Activated CD4-positive, alpha-beta memory T cell treated with anti-CD3 and anti-CD28 coated beads for 36 hours (primary cell): ENCODE measurements at regions not wholly inside any gene's neighbourhood (a gene's known extent, or its start where the extent isn't known, plus 50 kb on each side); places are given as distances from the start of the nearest gene placed in this dataset.

Experiments
- CTCF ChIA-PET: fragments of 350-600 bp; sonication (Branson Sonifier 250); formaldehyde crosslinking; loops from one replicate; lab custom pipeline; 2021; ENCODE audit warnings: antibody characterized with exemption, inconsistent platforms; lab: Charles Lee
- POLR2A ChIA-PET: fragments of 350-600 bp; sonication (Branson Sonifier 250); formaldehyde crosslinking; loops from one replicate; lab custom pipeline; 2021; ENCODE audit warnings: antibody characterized with exemption; lab: Charles Lee
- DNase-seq: peaks from one replicate; pipeline ENCODE4 v3.0.0-alpha.2; 2020
- H3K27ac Mint-ChIP-seq: one replicate; pipeline ENCODE4 v1.8.0; 2021; ENCODE audit warnings: mixed read lengths
- H3K27me3 Mint-ChIP-seq: one replicate; pipeline ENCODE4 v1.8.0; 2021; ENCODE audit warnings: mixed read lengths
- H3K36me3 Mint-ChIP-seq: one replicate; pipeline ENCODE4 v1.8.0; 2021; ENCODE audit warnings: mixed read lengths
- H3K4me1 Mint-ChIP-seq: one replicate; pipeline ENCODE4 v1.8.0; 2021; ENCODE audit warnings: low read depth, mixed read lengths
- H3K4me3 Mint-ChIP-seq: one replicate; pipeline ENCODE4 v1.8.0; 2021; ENCODE audit warnings: mild to moderate bottlenecking, mixed read lengths
- H3K9me3 Mint-ChIP-seq: one replicate; pipeline ENCODE4 v1.8.0; 2021; ENCODE audit warnings: mixed read lengths
- intact Hi-C: fragments of 100-400 bp; cut with micrococcal nuclease; formaldehyde crosslinking; loops from one replicate; pipeline ENCODE4 v1.15.1; 2023

DNA sequence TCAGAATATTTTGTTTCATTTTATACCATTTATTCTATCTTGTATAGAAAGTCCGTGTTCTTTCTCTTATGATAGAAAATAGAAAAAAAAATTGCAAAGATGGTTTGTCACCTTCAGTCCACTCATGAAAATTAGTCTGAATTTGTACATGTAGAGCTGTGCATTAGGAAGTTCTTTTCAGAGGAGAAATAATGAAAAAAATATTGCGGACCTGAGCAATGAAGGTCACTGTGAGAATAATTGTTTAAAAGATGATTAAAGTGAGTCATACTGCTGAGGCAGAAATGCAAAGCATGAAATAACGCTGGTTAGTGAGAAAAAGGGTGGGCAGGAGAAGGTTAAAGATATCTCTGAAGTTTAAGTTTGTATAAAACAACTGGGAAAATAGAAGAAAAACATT, 431.1 kb downstream of the TMX3 start:
- POLR2A ChIA-PET: no interaction called here
- no peaks in the 10 kb centered on the region for H3K4me1 Mint-ChIP-seq

DNA sequence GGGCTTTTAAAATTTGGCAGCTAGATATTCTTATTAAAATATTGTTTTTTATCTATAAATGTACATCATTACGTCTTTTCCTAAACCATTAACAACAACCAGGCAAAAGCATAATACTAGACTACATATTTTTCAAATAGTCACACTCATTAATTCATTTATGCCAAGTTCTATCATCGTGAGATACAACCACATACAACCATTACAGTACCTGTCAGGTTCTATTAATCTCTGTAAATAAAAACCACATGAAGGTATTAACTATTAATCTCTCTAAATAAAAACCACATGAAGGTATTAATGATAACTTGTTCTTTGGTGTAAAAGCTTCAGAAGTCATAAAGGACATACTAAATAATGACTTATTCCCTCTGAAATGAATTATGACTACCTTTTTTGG, 432.7 kb downstream of the TMX3 start:
- H3K36me3 Mint-ChIP-seq: no peaks in the 10 kb centered on the region
- no peak overlapping the region for H3K27ac Mint-ChIP-seq
- POLR2A ChIA-PET: no interaction called here
- intact Hi-C loops: no loop called here
- CTCF ChIA-PET: no interaction called here
- no peak overlapping the region for H3K4me3 Mint-ChIP-seq
- DNase-seq: no peak
- no peaks in the 10 kb centered on the region for H3K9me3 Mint-ChIP-seq
- H3K4me1 Mint-ChIP-seq: no peaks in the 10 kb centered on the region
- H3K27me3 Mint-ChIP-seq: no peaks in the 10 kb centered on the region

More for the DNA sequence above, 431.1 kb downstream of the TMX3 start:
- Mint-ChIP-seq H3K27ac (no peak overlapping the region), H3K27me3 (no peaks in the 10 kb centered on the region), H3K4me3 (no peak overlapping the region), H3K36me3 (no peaks in the 10 kb centered on the region), H3K9me3 (no peaks in the 10 kb centered on the region)
- CTCF ChIA-PET: no interaction called here
- DNase-seq: no peak
- intact Hi-C loops: no loop called here

DNA sequence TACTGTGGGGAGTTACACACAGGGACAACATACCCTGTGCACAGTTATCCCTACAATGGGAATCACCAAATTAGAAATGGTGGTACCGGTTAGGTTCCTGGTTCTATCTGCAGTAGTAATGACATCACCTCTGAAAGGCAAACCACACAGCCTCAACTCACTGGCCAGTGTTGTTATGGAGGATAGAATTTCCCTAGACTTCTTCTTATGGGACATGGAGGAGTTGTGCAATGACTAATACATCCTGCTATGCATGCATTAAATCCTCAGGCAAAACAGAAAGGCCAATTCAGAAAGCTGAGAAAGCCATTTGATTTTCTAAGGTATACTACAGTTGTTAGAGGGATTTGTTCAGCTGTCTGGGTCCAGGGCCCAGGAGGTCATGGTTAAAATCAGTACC, 439.3 kb downstream of the TMX3 start:
- DNase-seq: no peak

DNA sequence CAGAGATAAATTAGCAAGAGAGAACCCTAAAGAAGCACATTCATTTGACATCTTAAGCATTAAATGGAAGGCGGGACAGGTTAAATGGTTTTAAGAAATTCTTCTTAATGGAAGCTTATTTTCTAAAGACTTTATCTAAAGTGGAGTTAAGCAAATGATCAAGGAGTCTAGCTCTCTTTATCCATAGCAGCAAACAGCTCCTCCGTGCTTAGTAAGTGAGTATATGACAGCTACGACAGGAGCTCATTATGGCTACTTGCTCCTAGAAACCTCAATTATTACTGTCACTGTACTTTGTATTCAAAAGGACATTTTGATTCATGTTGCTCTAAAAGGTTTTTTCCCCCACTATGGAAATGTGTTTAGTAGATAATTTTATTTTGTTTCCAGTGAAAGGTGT, 444.9 kb downstream of the TMX3 start:
- Mint-ChIP-seq H3K27me3 (no peaks in the 10 kb centered on the region), H3K4me3 (no peak overlapping the region), H3K36me3 (no peaks in the 10 kb centered on the region), H3K27ac (no peak overlapping the region), H3K9me3 (no peaks in the 10 kb centered on the region), H3K4me1 (no peaks in the 10 kb centered on the region)
- no peak for DNase-seq
- CTCF ChIA-PET: no interaction called here
- POLR2A ChIA-PET: no interaction called here
- intact Hi-C loops: no loop called here

More for the DNA sequence above, 439.3 kb downstream of the TMX3 start:
- H3K27ac Mint-ChIP-seq: no peak overlapping the region
- H3K4me1 Mint-ChIP-seq: no peaks in the 10 kb centered on the region
- ChIA-PET POLR2A (no interaction called here), CTCF (no interaction called here)
- H3K36me3 Mint-ChIP-seq: no peaks in the 10 kb centered on the region
- no peaks in the 10 kb centered on the region for H3K9me3 Mint-ChIP-seq
- no peaks in the 10 kb centered on the region for H3K27me3 Mint-ChIP-seq
- H3K4me3 Mint-ChIP-seq: no peak overlapping the region
- intact Hi-C loops: no loop called here

DNA sequence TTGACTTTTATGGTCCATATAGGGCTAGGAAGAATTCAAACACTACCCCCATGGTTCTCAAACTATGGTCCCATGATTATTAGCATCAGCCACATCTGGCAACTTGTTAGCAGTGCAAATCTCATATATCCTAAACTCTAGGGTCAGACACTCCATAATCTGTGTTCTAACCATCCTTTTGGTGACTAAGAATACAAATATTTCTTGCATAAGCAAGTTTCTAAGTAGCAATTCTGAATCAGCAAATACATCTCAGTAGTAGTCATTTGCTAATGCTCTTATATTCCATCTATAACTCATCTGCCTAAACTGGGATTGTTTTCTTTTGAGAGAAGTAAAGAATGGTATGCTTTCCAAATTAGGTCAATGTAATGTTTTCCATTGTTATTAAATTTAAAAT, 447.3 kb downstream of the TMX3 start:
- Mint-ChIP-seq H3K4me3 (no peak overlapping the region), H3K27me3 (no peaks in the 10 kb centered on the region), H3K36me3 (no peaks in the 10 kb centered on the region), H3K4me1 (no peaks in the 10 kb centered on the region), H3K27ac (no peak overlapping the region), H3K9me3 (no peaks in the 10 kb centered on the region)
- intact Hi-C loops: no loop called here
- ChIA-PET POLR2A (no interaction called here), CTCF (no interaction called here)
- DNase-seq: no peak

DNA sequence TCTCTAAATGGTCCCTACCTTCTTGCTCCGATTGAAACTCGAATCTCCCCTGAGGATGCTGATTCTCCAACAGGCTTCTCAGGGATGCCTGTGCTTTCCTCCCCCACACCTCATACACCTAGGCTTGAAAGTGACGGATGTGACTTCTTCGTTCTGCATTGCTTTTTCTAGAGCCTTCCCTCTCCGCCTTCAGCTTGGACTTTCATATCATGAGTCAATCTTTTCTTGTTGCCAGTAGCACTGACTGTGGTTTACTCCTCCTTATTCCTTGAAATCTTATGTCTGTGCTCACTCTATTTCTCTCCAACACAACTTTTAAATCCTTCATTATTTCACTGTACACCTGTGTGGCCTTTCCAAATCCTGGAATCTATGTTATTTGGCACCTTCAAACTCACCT, 451.4 kb downstream of the TMX3 start:
- Mint-ChIP-seq H3K27me3 (no peaks in the 10 kb centered on the region), H3K4me3 (no peak overlapping the region), H3K9me3 (no peaks in the 10 kb centered on the region), H3K4me1 (no peaks in the 10 kb centered on the region), H3K27ac (no peak overlapping the region), H3K36me3 (no peaks in the 10 kb centered on the region)
- CTCF ChIA-PET: no interaction called here
- intact Hi-C loops: no loop called here
- DNase-seq: no peak
- POLR2A ChIA-PET: no interaction called here

DNA sequence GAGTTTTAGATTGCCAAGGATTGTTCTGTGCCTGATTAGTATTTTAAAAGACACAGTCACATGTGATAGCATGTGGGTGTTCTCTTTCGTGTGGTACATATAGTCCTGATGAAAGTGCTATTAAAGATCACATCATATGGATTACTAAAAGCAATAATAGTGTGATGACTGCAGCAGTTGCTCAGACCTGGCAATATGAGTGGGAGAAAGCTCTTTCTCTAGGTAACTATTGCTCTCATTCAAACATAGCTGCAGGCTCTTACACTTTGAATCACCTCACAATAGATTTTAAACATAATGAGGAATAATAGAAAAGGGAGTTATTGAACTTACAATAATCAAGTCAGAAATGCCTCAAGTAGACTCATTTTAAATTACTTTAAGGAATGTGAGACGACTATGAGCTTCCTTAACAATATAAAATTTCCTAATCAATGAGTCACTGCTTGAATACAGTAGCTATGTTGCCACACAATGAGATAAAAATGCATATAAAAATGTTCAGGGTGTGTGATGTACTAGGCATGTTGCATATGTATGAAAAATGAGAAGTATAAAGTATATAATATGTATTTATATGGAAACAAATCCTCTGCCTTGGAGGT, 452.1 kb downstream of the TMX3 start:
- intact Hi-C loops: no loop called here
- H3K27me3 Mint-ChIP-seq: no peaks in the 10 kb centered on the region
- no peak overlapping the region for H3K27ac Mint-ChIP-seq
- no peak for DNase-seq
- no peaks in the 10 kb centered on the region for H3K36me3 Mint-ChIP-seq
- no peaks in the 10 kb centered on the region for H3K4me1 Mint-ChIP-seq
- H3K4me3 Mint-ChIP-seq: no peak overlapping the region
- H3K9me3 Mint-ChIP-seq: no peaks in the 10 kb centered on the region
- ChIA-PET POLR2A (no interaction called here), CTCF (no interaction called here)

DNA sequence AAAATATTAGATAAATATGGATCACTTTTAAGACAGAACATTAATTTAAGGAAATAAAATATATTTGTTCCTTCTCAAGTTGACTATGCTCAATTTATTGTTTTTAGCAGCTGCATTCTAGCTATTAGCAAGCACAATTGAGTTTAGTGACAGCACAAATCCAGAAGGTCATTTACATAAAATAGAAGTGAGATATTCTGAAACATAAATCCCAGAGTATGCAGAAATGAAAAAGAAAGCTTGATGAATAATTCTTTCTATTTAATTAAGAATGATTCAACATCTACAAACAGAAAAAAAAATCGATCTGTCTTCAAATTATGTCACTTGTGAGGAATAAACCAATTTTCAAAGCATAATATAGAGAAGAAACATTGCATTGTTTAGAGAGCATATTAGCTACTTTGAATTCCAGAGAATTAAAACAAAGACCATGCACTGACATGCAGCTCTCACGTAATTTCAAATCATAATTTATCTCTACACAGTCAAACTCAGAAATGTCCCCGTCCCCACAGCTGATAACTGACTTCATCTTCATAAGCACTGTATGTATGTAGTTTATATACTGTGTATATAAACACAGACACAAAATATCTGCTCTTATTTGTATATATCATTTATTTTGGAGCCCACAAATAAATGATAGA, 458.4 kb downstream of the TMX3 start:
- H3K27ac Mint-ChIP-seq: no peak overlapping the region
- ChIA-PET CTCF (no interaction called here), POLR2A (no interaction called here)
- no peak for DNase-seq
- no peaks in the 10 kb centered on the region for H3K9me3 Mint-ChIP-seq
- H3K36me3 Mint-ChIP-seq: no peaks in the 10 kb centered on the region
- intact Hi-C loops: no loop called here
- no peaks in the 10 kb centered on the region for H3K27me3 Mint-ChIP-seq
- no peak overlapping the region for H3K4me3 Mint-ChIP-seq
- no peaks in the 10 kb centered on the region for H3K4me1 Mint-ChIP-seq

DNA sequence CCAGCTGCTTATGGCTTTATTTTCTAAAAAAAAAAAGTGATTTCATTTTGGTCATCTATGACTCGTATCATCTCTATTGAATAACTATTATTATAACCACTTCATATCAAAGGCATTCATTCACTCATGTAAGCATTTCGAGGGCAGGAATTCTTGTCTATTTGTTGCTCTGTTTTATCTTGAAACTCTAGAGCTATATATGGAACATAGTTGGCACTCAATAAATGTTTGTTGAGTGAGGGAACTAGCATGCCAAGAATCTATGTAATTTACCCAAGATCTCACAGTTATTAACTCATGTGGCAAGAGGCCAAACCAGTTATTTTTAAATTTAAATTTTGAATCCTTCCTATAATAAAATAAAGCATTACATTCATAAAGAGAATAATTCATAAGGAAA, 470.1 kb downstream of the TMX3 start:
- CTCF ChIA-PET: no interaction called here
- Mint-ChIP-seq H3K4me3 (no peak overlapping the region), H3K36me3 (no peaks in the 10 kb centered on the region), H3K27ac (no peak overlapping the region), H3K4me1 (no peaks in the 10 kb centered on the region), H3K27me3 (no peaks in the 10 kb centered on the region), H3K9me3 (peaks cover 3% of the 10 kb centered on the region)
- no peak for DNase-seq
- POLR2A ChIA-PET: no interaction called here
- intact Hi-C loops: no loop called here

DNA sequence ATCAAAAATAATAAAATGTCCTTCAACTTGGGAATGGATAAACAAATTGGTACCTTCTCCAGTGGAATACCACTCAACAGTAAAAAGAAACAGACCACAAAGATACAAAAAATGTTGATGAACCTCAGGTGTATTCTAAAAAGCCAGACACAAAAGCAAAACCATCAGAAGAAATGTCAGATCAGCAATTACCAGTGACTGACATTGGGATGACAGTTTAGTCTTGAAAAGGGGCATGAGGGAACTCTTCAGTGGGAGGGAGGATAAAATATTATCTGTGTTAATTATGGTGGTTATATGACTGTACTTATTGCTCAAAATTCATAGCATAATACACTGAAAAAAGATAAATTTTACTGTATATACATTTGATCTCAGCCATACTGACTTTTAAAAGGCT, 473.0 kb downstream of the TMX3 start:
- CTCF ChIA-PET: no interaction called here
- no peaks in the 10 kb centered on the region for H3K4me1 Mint-ChIP-seq
- no peaks in the 10 kb centered on the region for H3K27me3 Mint-ChIP-seq
- POLR2A ChIA-PET: no interaction called here
- intact Hi-C loops: no loop called here
- no peaks in the 10 kb centered on the region for H3K36me3 Mint-ChIP-seq
- H3K9me3 Mint-ChIP-seq: no peaks in the 10 kb centered on the region
- H3K27ac Mint-ChIP-seq: no peak overlapping the region
- no peak for DNase-seq
- no peak overlapping the region for H3K4me3 Mint-ChIP-seq

DNA sequence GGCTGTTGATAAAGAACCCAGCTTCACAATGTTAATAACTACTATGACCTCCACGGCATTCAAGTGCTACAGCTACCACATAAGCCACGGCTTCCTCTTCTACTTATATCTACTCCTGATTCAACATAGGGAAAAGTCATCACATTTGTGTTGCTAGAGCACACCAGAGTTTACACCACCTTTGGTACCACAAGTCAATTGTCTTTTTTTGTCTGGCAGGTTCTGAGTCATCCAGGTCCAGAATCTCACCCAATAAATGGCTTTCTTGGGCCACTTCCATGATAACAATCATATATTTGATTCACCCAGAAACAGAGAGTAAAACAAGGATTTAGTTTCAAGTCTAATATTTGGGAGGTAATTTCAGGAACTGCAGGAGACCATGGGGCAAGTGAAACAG, 480.2 kb downstream of the TMX3 start:
- DNase-seq: no peak
- Mint-ChIP-seq H3K4me1 (no peaks in the 10 kb centered on the region), H3K4me3 (no peak overlapping the region), H3K27ac (no peak overlapping the region), H3K9me3 (no peaks in the 10 kb centered on the region), H3K36me3 (no peaks in the 10 kb centered on the region), H3K27me3 (no peaks in the 10 kb centered on the region)
- POLR2A ChIA-PET: no interaction called here
- intact Hi-C loops: no loop called here
- CTCF ChIA-PET: no interaction called here

DNA sequence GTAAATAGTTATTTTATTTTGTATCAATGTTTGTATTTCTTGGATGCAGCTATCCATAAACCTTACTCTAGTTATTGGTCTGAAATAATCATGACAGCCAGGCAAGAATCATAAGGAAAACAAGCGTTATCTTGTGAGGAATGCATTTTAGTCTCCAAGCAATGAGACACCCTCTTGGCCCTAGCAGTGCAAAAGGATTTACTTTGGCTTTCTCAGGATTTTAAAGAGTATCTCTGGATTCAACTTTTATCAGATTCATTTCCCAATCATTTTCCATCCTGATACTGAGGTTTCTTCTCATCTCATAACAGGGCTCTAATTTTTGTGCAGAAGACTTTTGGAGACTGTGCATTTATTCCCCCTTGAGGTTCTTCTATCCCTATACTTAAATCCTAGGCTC, 480.8 kb downstream of the TMX3 start:
- H3K27me3 Mint-ChIP-seq: no peaks in the 10 kb centered on the region
- CTCF ChIA-PET: no interaction called here
- H3K27ac Mint-ChIP-seq: no peak overlapping the region
- POLR2A ChIA-PET: no interaction called here
- H3K4me1 Mint-ChIP-seq: no peaks in the 10 kb centered on the region
- intact Hi-C loops: no loop called here
- no peaks in the 10 kb centered on the region for H3K9me3 Mint-ChIP-seq
- H3K4me3 Mint-ChIP-seq: no peak overlapping the region
- no peak for DNase-seq
- no peaks in the 10 kb centered on the region for H3K36me3 Mint-ChIP-seq

DNA sequence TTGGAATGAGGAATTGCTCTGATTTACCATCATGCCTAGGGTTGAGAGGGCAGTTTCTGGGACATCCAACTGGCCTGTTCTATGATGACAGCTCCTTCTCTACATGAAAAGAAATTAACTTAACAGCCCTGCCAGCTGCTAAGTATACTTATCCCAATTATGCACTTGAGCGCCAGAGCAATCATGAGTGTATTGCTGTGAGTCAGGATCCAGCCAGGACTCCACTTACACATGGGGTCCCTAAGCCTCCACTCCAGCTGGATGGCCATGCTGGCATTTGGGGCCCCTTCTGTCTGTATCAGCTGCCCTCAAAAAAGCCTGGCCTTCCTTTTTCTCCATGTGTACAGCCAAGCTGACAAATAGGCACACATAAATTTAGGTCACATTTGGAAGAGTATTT, 481.9 kb downstream of the TMX3 start:
- DNase-seq: no peak
- intact Hi-C loops: no loop called here

More for the DNA sequence above, 481.9 kb downstream of the TMX3 start:
- Mint-ChIP-seq H3K27me3 (no peaks in the 10 kb centered on the region), H3K4me3 (no peak overlapping the region), H3K9me3 (no peaks in the 10 kb centered on the region), H3K36me3 (no peaks in the 10 kb centered on the region), H3K27ac (no peak overlapping the region), H3K4me1 (no peaks in the 10 kb centered on the region)
- CTCF ChIA-PET: no interaction called here
- POLR2A ChIA-PET: no interaction called here
